Lower leg skin (tissue), 3 donors: ENCODE measurements at regions not wholly inside any gene's neighbourhood (a gene's known extent, or its start where the extent isn't known, plus 50 kb on each side); places are given as distances from the start of the nearest gene placed in this dataset.

Experiments used
- CTCF ChIP-seq, 3 donors: fragments of 450-650 bp; IDR thresholded peaks; one replicate each; pipeline ENCODE4 v1.5.1; 2016; ENCODE audit warnings: antibody characterized with exemption in 3 of 3, mild to moderate bottlenecking in 3 of 3, moderate library complexity in 2 of 3
- POLR2A ChIP-seq, 2 donors: fragments of 450-650 bp; IDR thresholded peaks; one replicate each; pipeline ENCODE4 v1.6.1; 2016 to 2017; ENCODE audit warnings: antibody characterized with exemption in 2 of 2, mild to moderate bottlenecking in 1 of 2, moderate library complexity in 1 of 2

DNA sequence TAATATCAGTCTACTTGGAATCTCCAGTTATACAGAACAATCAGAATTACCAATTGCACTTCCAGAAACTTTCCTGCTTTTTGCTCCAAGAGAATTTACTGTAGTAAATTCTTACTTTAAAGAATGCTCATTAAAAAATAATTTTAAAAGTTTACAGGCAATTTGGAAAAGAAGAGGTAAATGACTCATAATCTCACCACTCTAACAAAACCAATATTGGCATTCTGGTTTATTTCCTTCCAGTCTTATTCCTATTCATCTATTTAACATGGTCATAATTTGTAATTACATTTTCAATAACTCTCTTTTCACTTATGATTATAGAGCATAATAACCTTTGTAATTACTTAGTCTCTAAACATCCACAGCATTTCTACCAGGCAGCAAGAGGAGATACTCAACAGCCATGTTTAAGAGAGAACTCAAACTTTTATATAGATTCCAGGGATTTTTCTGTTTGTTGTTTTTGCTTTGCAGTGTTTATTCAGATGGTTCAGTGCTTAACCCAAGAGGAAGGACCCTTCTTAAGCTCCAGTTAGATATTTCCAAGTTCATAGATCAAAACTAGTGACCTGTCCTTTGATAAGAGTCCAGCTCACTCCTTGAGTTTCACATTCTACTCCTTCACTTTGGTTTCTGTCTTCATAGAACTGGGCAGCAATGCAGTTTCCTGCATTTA is 464.7 kb downstream of the TXNL1 start:
- TF ChIP-seq CTCF (IDR thresholded peaks at IDR 0.05) (no peak), POLR2A (IDR thresholded peaks at IDR 0.05) (no peak)
